ENCODE measurements at regions not wholly inside any gene's neighbourhood (a gene's known extent, or its start where the extent isn't known, plus 50 kb on each side); places are given as distances from the start of the nearest gene placed in this dataset.

DNA sequence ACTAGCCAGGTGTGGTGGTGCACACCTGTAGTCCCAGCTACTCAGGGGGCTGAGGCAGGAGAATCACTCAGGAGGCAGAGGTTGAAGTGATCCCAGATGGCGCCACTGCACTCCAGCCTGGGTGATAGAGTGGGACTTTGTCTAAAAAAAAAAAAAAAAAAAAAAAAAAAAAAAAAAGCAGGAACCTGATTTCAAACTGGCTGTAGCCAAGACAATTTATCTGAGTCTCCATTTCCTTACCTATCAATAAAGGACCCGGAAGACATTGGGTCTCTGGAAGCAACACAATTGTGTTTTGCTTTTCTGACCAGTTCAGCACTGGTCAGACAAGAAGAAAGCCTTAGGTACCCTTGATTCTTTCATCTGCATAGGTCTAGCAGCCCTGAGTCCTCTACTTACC lies 491.0 kb downstream of the TBC1D4 start:
- H3K4me3 ChIP-seq: no peak overlapping the region
- WGBS, 2 donors (ENCODE audit: low coverage in 1 of 2): 71 to 100% methylated on average over 2 of the region's 2 CpGs
- no peaks in the 10 kb centered on the region for H3K4me1 ChIP-seq
- in situ Hi-C loops (cut with MboI; ENCODE audit: low pct_ligation_motif_present in 1 of 4, low pct_unique_long_range_greater_than_20kb in 1 of 4, low sequenced_read_pairs in 3 of 4) (no loop called here), intact Hi-C loops (cut with DNase I; ENCODE audit: low total_unique reads) (no loop called here)
- H3K27me3 ChIP-seq: no peaks in the 10 kb centered on the region
- no peaks in the 10 kb centered on the region for H3K36me3 ChIP-seq
- DNase-seq: no peak
- no peak overlapping the region for H3K27ac ChIP-seq
- TF ChIP-seq EP300 (IDR thresholded peaks at IDR 0.05; ENCODE audit: low read depth) (no peak), POLR2A (IDR thresholded peaks at IDR 0.05) (no peak), POLR2AphosphoS5 (IDR thresholded peaks at IDR 0.05) (no peak)
- TF ChIP-seq, protein P1, sequence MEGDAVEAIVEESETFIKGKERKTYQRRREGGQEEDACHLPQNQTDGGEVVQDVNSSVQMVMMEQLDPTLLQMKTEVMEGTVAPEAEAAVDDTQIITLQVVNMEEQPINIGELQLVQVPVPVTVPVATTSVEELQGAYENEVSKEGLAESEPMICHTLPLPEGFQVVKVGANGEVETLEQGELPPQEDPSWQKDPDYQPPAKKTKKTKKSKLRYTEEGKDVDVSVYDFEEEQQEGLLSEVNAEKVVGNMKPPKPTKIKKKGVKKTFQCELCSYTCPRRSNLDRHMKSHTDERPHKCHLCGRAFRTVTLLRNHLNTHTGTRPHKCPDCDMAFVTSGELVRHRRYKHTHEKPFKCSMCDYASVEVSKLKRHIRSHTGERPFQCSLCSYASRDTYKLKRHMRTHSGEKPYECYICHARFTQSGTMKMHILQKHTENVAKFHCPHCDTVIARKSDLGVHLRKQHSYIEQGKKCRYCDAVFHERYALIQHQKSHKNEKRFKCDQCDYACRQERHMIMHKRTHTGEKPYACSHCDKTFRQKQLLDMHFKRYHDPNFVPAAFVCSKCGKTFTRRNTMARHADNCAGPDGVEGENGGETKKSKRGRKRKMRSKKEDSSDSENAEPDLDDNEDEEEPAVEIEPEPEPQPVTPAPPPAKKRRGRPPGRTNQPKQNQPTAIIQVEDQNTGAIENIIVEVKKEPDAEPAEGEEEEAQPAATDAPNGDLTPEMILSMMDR (IDR thresholded peaks at IDR 0.05): no peak
- no peaks in the 10 kb centered on the region for H3K9me3 ChIP-seq

- in situ Hi-C loops (cut with MboI; ENCODE audit: low pct_ligation_motif_present in 1 of 4, low pct_unique_long_range_greater_than_20kb in 1 of 4, low sequenced_read_pairs in 3 of 4): no loop called here
- TF ChIP-seq, protein P1 (IDR thresholded peaks at IDR 0.05): no peak
- no peak for TF ChIP-seq EP300 (IDR thresholded peaks at IDR 0.05; ENCODE audit: low read depth)
- TF ChIP-seq POLR2A (IDR thresholded peaks at IDR 0.05): no peak
- no peak for TF ChIP-seq POLR2AphosphoS5 (IDR thresholded peaks at IDR 0.05)
- Histone ChIP-seq H3K27me3 (no peaks in the 10 kb centered on the region), H3K27ac (no peak overlapping the region), H3K36me3 (no peaks in the 10 kb centered on the region), H3K4me3 (no peak overlapping the region), H3K4me1 (no peaks in the 10 kb centered on the region), H3K9me3 (no peaks in the 10 kb centered on the region)
- no peak for DNase-seq
- intact Hi-C loops (cut with DNase I; ENCODE audit: low total_unique reads): no loop called here
Observed at GRCh38 chr13:74987124-74987690, 494.8 kb downstream of the TBC1D4 start.

- TF ChIP-seq, protein P1 (IDR thresholded peaks at IDR 0.05): no peak
- TF ChIP-seq POLR2AphosphoS5 (IDR thresholded peaks at IDR 0.05) (no peak), EP300 (IDR thresholded peaks at IDR 0.05; ENCODE audit: low read depth) (no peak), POLR2A (IDR thresholded peaks at IDR 0.05) (no peak)
- Histone ChIP-seq H3K9me3 (no peaks in the 10 kb centered on the region), H3K4me1 (no peaks in the 10 kb centered on the region), H3K27me3 (no peaks in the 10 kb centered on the region), H3K4me3 (no peak overlapping the region), H3K27ac (no peak overlapping the region), H3K36me3 (no peaks in the 10 kb centered on the region)
- WGBS, 2 donors (ENCODE audit: low coverage in 1 of 2): 50 to 72% methylated on average over 2 of the region's 2 CpGs
- in situ Hi-C loops (cut with MboI; ENCODE audit: low pct_ligation_motif_present in 1 of 4, low pct_unique_long_range_greater_than_20kb in 1 of 4, low sequenced_read_pairs in 3 of 4): no loop called here
- no peak for DNase-seq
- intact Hi-C loops (cut with DNase I; ENCODE audit: low total_unique reads): no loop called here
Observed at GRCh38 chr13:74986609-74987008, 495.4 kb downstream of the TBC1D4 start.

DNA sequence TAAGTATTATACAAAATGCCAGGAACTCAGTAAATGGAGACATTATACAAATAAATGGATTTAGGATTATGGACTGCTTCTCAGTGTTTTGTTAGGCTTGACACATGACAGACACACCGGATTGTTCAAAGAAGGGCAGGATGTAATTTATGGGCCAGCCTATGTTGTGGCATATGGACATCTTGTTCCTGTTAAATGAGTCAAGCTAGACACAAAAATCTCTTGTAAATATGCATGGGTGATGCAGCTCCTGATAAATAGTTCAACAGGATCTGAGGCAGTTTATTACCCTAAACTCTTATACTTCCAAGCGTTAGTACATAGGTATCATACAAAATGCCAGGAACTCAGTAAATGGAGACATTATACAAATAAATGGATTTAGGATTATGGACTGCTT lies 502.3 kb downstream of the TBC1D4 start:
- H3K4me3 ChIP-seq: no peak overlapping the region
- no peaks in the 10 kb centered on the region for H3K36me3 ChIP-seq
- 51 to 55% methylated on average over 2 of the region's 2 CpGs for WGBS, 2 donors (ENCODE audit: low coverage in 1 of 2)
- no peak for TF ChIP-seq POLR2AphosphoS5 (IDR thresholded peaks at IDR 0.05)
- TF ChIP-seq, protein P1 (IDR thresholded peaks at IDR 0.05): no peak
- no peak for TF ChIP-seq POLR2A (IDR thresholded peaks at IDR 0.05)
- TF ChIP-seq EP300 (IDR thresholded peaks at IDR 0.05; ENCODE audit: low read depth): no peak
- H3K27me3 ChIP-seq: no peaks in the 10 kb centered on the region
- no peak for DNase-seq
- in situ Hi-C loops (cut with MboI; ENCODE audit: low pct_ligation_motif_present in 1 of 4, low pct_unique_long_range_greater_than_20kb in 1 of 4, low sequenced_read_pairs in 3 of 4) (no loop called here), intact Hi-C loops (cut with DNase I; ENCODE audit: low total_unique reads) (no loop called here)
- H3K9me3 ChIP-seq: no peaks in the 10 kb centered on the region
- H3K27ac ChIP-seq: no peak overlapping the region
- H3K4me1 ChIP-seq: no peaks in the 10 kb centered on the region
